Left lung (tissue), 4 donors: ENCODE measurements at regions not wholly inside any gene's neighbourhood (a gene's known extent, or its start where the extent isn't known, plus 50 kb on each side); places are given as distances from the start of the nearest gene placed in this dataset.

Experiments
- ATAC-seq: fragments of 200-7000 bp; cut with Tn5 transposase; one replicate; pipeline ENCODE4 v1.9.1; 2020; ENCODE audit warnings: moderate library complexity
- DNase-seq, 4 donors: peaks; one replicate each; pipeline ENCODE4 v3.0.0-alpha.2; 2013 to 2020
- H3K27ac ChIP-seq, 2 donors: fragments of 200-600 bp; sonication (generic) in 1 of 2; one replicate each; pipeline versions ENCODE4 v1.5.0 to v1.8.0; 2020 to 2021
- H3K27me3 ChIP-seq, 2 donors: fragments of 200-600 bp; sonication (generic) in 1 of 2; one replicate each; pipeline versions ENCODE4 v1.5.0 to v1.8.0; 2020 to 2021
- H3K36me3 ChIP-seq, 2 donors: fragments of 200-600 bp; sonication (generic) in 1 of 2; one replicate each; pipeline versions ENCODE4 v1.5.0 to v1.8.0; 2020 to 2021
- H3K4me1 ChIP-seq, 2 donors: fragments of 200-600 bp; one replicate each; pipeline ENCODE4 v1.8.0; 2021
- H3K4me3 ChIP-seq, 2 donors: fragments of 200-600 bp; sonication (generic) in 1 of 2; one replicate each; pipeline versions ENCODE4 v1.5.0 to v1.8.0; 2020 to 2021; ENCODE audit warnings: mild to moderate bottlenecking in 1 of 2
- H3K9me3 ChIP-seq, 2 donors: fragments of 200-600 bp; sonication (generic) in 1 of 2; one replicate each; pipeline versions ENCODE4 v1.5.0 to v1.8.0; 2020 to 2021
- intact Hi-C, 2 donors: fragments of 100-400 bp; cut with DNase I; formaldehyde crosslinking; loops; one replicate each; pipeline versions ENCODE4 v1.11.2 to v1.14.2; 2022
- TF ChIP-seq, protein P1 (sequence below), 2 donors: fragments of 200-600 bp; sonication (generic) in 1 of 2; IDR thresholded peaks; one replicate each; pipeline versions ENCODE4 v1.5.0 to v1.8.0; 2021; ENCODE audit warnings: antibody characterized with exemption in 2 of 2
- donor health status: DM: no; HTN: yes; CAD: no.
- donor health status: DM: no; HTN: no; CAD: no.

DNA sequence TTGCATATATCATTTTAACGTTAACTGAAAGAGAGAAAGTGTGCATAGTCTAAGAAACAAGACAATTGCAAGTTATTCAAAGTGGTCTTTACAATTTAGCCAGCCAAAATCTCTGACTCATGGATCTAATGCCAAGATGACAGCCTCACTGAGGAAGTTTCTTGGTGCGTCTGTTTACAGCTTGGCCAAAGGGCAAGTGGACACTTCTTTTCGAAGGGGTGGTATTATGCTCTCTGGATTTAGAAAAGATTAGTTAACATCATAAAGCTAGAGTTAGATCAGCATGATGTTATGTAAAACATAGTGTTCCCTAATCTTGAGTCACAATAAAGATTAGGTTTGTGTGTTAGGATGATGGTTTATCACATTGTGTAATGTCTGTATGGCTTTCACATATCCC is 51.5 kb upstream of the SLC2A13 start:
- Histone ChIP-seq H3K9me3 (peaks cover 0 to 11% of the 10 kb centered on the region in 2 donors), H3K36me3 (no peaks in the 10 kb centered on the region), H3K4me3 (peak overlapping the region in 1 of 2 donors; percentile 5), H3K27me3 (no peaks in the 10 kb centered on the region), H3K27ac (peak overlapping the region; percentile 61 to 88), H3K4me1 (peaks cover 0 to 47% of the 10 kb centered on the region in 2 donors)
- TF ChIP-seq, protein P1, sequence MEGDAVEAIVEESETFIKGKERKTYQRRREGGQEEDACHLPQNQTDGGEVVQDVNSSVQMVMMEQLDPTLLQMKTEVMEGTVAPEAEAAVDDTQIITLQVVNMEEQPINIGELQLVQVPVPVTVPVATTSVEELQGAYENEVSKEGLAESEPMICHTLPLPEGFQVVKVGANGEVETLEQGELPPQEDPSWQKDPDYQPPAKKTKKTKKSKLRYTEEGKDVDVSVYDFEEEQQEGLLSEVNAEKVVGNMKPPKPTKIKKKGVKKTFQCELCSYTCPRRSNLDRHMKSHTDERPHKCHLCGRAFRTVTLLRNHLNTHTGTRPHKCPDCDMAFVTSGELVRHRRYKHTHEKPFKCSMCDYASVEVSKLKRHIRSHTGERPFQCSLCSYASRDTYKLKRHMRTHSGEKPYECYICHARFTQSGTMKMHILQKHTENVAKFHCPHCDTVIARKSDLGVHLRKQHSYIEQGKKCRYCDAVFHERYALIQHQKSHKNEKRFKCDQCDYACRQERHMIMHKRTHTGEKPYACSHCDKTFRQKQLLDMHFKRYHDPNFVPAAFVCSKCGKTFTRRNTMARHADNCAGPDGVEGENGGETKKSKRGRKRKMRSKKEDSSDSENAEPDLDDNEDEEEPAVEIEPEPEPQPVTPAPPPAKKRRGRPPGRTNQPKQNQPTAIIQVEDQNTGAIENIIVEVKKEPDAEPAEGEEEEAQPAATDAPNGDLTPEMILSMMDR (IDR thresholded peaks at IDR 0.05) = no peak
- ATAC-seq (peak; percentile 21), DNase-seq (no peak)
- intact Hi-C loops = loop anchor here in 1 of 2 donors (10.0 kb wide), 1 partner anchor 157 kb away; no protein-coding TSS in a partner anchor

DNA sequence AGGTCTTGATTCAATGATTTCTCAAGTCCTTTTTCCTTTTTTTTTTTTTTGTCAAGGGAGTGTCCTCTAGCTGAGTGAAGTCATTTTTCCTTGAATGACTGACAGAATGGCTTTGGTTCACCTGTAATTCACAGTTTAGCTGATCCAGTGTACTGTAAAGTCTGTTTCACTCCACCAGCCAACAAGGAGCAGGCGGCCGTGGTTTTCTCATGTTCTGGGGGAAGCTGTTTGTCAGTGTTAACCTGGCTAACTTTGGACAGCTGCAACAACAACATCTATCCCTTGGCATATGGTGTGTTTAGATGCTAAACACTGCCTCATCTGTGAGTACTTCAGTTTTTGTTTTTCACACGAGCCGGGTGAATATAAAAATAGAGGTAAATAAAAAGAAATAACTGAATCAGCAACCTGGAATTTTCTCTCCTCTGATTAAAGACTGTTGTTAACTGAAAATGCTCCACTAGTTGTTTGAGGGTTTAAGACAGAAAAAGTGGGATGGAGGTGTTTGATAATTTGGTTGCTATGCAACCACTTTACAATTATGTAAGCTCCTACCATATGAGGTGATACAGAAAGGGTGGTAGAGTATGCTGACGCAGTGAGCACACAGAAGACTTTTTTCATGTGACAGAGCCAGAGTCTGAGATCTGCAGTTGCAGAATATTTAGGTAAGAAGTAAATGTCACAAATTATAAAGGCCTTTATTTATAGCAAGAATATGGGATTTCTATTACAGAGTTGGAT is 50.3 kb upstream of the SLC2A13 start:
- H3K27ac ChIP-seq = peak overlapping the region; percentile 61 to 88
- peak; percentile 71 for ATAC-seq
- no peak for DNase-seq
- no peaks in the 10 kb centered on the region for H3K27me3 ChIP-seq
- H3K4me3 ChIP-seq = no peak overlapping the region
- intact Hi-C loops = loop anchor here in 1 of 2 donors (10.0 kb wide), 1 partner anchor 159 kb away; no protein-coding TSS in a partner anchor
- peaks cover 0 to under 1% of the 10 kb centered on the region in 2 donors for H3K9me3 ChIP-seq
- H3K36me3 ChIP-seq = no peaks in the 10 kb centered on the region
- peaks cover 0 to 47% of the 10 kb centered on the region in 2 donors for H3K4me1 ChIP-seq
- TF ChIP-seq, protein P1 (IDR thresholded peaks at IDR 0.05) = no peak
